NCI-H1105 treated with DMSO at 0.1 percent for 48 hours (cell line): ENCODE measurements at regions not wholly inside any gene's neighbourhood (a gene's known extent, or its start where the extent isn't known, plus 50 kb on each side); places are given as distances from the start of the nearest gene placed in this dataset.

ENCODE experiments used
- DNase-seq: peaks from one replicate; lab custom pipeline; 2025; lab: John Stamatoyannopoulos, UW

- no peak for DNase-seq
Observed at GRCh38 chr3:59580996-59581395, 531.2 kb upstream of the CFAP20DC start.

GRCh38 chr3:59580499-59580898, 530.7 kb upstream of the CFAP20DC start:
- DNase-seq = no peak

- no peak for DNase-seq
Observed at GRCh38 chr3:59578129-59578528, 528.3 kb upstream of the CFAP20DC start.

GRCh38 chr3:59576606-59577005, 526.8 kb upstream of the CFAP20DC start:
- no peak for DNase-seq

GRCh38 chr3:59575113-59576001, 525.5 kb upstream of the CFAP20DC start:
- peak; percentile 84 for DNase-seq

- no peak for DNase-seq
Observed at GRCh38 chr3:59573911-59574310, 524.1 kb upstream of the CFAP20DC start.

- DNase-seq = no peak
Observed at GRCh38 chr3:59572106-59572505, 522.3 kb upstream of the CFAP20DC start.

- DNase-seq = no peak
Observed at GRCh38 chr3:59570806-59571205, 521.0 kb upstream of the CFAP20DC start.

- no peak for DNase-seq
Observed at GRCh38 chr3:59567661-59568060, 517.8 kb upstream of the CFAP20DC start.

GRCh38 chr3:59566481-59566975, 516.7 kb upstream of the CFAP20DC start:
- DNase-seq = peak; percentile 2

GRCh38 chr3:59565125-59565524, 515.3 kb upstream of the CFAP20DC start:
- peak; percentile 72 for DNase-seq

GRCh38 chr3:59563966-59564365, 514.1 kb upstream of the CFAP20DC start:
- DNase-seq = no peak

GRCh38 chr3:59563072-59563605, 513.3 kb upstream of the CFAP20DC start:
- DNase-seq = no peak

- DNase-seq = no peak
Observed at GRCh38 chr3:59559721-59560435, 510.1 kb upstream of the CFAP20DC start.

GRCh38 chr3:59558906-59559720, 509.3 kb upstream of the CFAP20DC start:
- no peak for DNase-seq

- no peak for DNase-seq
Observed at GRCh38 chr3:59555593-59556315, 505.9 kb upstream of the CFAP20DC start.

GRCh38 chr3:59553076-59553475, 503.3 kb upstream of the CFAP20DC start:
- DNase-seq = no peak

- DNase-seq = no peak
Observed at GRCh38 chr3:59551834-59552233, 502.0 kb upstream of the CFAP20DC start.

GRCh38 chr3:59549962-59550361, 500.1 kb upstream of the CFAP20DC start:
- no peak for DNase-seq

GRCh38 chr3:59547874-59548273, 498.0 kb upstream of the CFAP20DC start:
- no peak for DNase-seq

- DNase-seq = no peak
Observed at GRCh38 chr3:59546522-59546921, 496.7 kb upstream of the CFAP20DC start.
